Vagina (tissue), 2 donors: ENCODE measurements at regions not wholly inside any gene's neighbourhood (a gene's known extent, or its start where the extent isn't known, plus 50 kb on each side); places are given as distances from the start of the nearest gene placed in this dataset.

Experiments used
- DNase-seq, 2 donors: peaks; one replicate each; pipeline ENCODE4 v3.0.0-alpha.2; 2017; ENCODE audit errors: extremely low spot score in 2 of 2
- H3K27ac ChIP-seq: fragments of 200-600 bp; sonication (generic); one replicate; pipeline ENCODE4 v1.5.1; 2019
- H3K27me3 ChIP-seq: fragments of 200-600 bp; sonication (generic); one replicate; pipeline ENCODE4 v1.5.1; 2019
- H3K36me3 ChIP-seq, 2 donors: fragments of 200-600 bp; sonication (generic); one replicate each; pipeline ENCODE4 v1.5.1; 2017 to 2019
- H3K4me1 ChIP-seq: fragments of 200-600 bp; sonication (generic); one replicate; pipeline ENCODE4 v1.5.1; 2019
- H3K4me3 ChIP-seq, 2 donors: fragments of 200-600 bp; sonication (generic); 1 replicate in 1 of 2; 2 replicates in 1 of 2; pipeline ENCODE4 v1.5.1; 2016 to 2019
- H3K9me3 ChIP-seq: fragments of 200-600 bp; sonication (generic); one replicate; pipeline ENCODE4 v1.5.1; 2019
- POLR2A ChIP-seq, 2 donors: fragments of 450-650 bp; IDR thresholded peaks; one replicate each; pipeline ENCODE4 v1.6.1; 2017; ENCODE audit warnings: antibody characterized with exemption in 2 of 2, mild to moderate bottlenecking in 2 of 2, moderate library complexity in 2 of 2
- POLR2AphosphoS5 ChIP-seq, 2 donors: sonication (generic); formaldehyde crosslinking; IDR thresholded peaks; one replicate each; pipeline ENCODE4 v1.9.0; 2017; ENCODE audit warnings: antibody characterized with exemption in 2 of 2, mild to moderate bottlenecking in 2 of 2, low read depth in 1 of 2; ENCODE audit not compliant: insufficient read depth in 1 of 2
- intact Hi-C: fragments of 100-400 bp; cut with DNase I; formaldehyde crosslinking; loops from one replicate; pipeline ENCODE4 v1.15.1; 2023
- TF ChIP-seq, protein P1 (sequence below), 3 experiments: fragments of 450-650 bp in 2 of 3; fragments of 200-600 bp in 1 of 3; sonication (generic) in 1 of 3; IDR thresholded peaks; one replicate each; pipeline ENCODE4 v1.5.1; 2017 to 2019; ENCODE audit warnings: antibody characterized with exemption in 3 of 3, mild to moderate bottlenecking in 2 of 3, moderate library complexity in 2 of 3

DNA sequence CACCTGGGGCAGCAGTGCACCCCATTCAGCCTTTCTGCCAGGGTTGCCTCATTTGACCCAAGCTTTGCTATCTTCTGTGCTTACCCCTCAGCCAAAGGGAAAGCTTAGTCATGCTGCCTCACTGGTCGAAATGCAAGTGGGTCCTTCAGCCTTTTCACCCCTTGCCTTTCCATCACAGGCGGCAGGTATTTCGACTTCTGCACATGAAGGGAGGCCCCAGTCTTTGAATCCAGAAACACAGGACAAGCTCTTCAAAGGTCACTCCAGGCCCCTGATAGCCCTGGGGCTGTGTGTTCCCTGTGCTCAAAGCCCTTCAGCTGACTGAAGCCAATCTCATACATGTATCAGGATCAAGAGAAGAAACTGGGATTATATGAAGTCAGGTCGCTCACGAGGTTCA is 129.7 kb downstream of the SNX19 start:
- TF ChIP-seq, protein P1, sequence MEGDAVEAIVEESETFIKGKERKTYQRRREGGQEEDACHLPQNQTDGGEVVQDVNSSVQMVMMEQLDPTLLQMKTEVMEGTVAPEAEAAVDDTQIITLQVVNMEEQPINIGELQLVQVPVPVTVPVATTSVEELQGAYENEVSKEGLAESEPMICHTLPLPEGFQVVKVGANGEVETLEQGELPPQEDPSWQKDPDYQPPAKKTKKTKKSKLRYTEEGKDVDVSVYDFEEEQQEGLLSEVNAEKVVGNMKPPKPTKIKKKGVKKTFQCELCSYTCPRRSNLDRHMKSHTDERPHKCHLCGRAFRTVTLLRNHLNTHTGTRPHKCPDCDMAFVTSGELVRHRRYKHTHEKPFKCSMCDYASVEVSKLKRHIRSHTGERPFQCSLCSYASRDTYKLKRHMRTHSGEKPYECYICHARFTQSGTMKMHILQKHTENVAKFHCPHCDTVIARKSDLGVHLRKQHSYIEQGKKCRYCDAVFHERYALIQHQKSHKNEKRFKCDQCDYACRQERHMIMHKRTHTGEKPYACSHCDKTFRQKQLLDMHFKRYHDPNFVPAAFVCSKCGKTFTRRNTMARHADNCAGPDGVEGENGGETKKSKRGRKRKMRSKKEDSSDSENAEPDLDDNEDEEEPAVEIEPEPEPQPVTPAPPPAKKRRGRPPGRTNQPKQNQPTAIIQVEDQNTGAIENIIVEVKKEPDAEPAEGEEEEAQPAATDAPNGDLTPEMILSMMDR (IDR thresholded peaks at IDR 0.05): no peak
- TF ChIP-seq POLR2A (IDR thresholded peaks at IDR 0.05) (no peak), POLR2AphosphoS5 (IDR thresholded peaks at IDR 0.05; ENCODE audit: insufficient read depth in 1 of 2, low read depth in 1 of 2) (no peak)
- peaks cover 6% of the 10 kb centered on the region for H3K4me1 ChIP-seq
- no peaks in the 10 kb centered on the region for H3K36me3 ChIP-seq
- H3K27me3 ChIP-seq: no peaks in the 10 kb centered on the region
- peak in 1 of 2 donors; percentile 64 for DNase-seq
- intact Hi-C loops: no loop called here
- H3K27ac ChIP-seq: no peak overlapping the region
- H3K4me3 ChIP-seq: no peak overlapping the region
- H3K9me3 ChIP-seq: no peaks in the 10 kb centered on the region

GRCh38 chr11:130787092-130787616 is 129.1 kb downstream of the SNX19 start:
- H3K27me3 ChIP-seq: no peaks in the 10 kb centered on the region
- no peaks in the 10 kb centered on the region for H3K9me3 ChIP-seq
- TF ChIP-seq POLR2AphosphoS5 (IDR thresholded peaks at IDR 0.05; ENCODE audit: insufficient read depth in 1 of 2, low read depth in 1 of 2) (no peak), POLR2A (IDR thresholded peaks at IDR 0.05) (no peak)
- TF ChIP-seq, protein P1 (IDR thresholded peaks at IDR 0.05): no peak
- no peak overlapping the region for H3K4me3 ChIP-seq
- peaks cover 5% of the 10 kb centered on the region for H3K4me1 ChIP-seq
- peak in 1 of 2 donors; percentile 47 for DNase-seq
- no peaks in the 10 kb centered on the region for H3K36me3 ChIP-seq
- intact Hi-C loops: no loop called here
- H3K27ac ChIP-seq: no peak overlapping the region

DNA sequence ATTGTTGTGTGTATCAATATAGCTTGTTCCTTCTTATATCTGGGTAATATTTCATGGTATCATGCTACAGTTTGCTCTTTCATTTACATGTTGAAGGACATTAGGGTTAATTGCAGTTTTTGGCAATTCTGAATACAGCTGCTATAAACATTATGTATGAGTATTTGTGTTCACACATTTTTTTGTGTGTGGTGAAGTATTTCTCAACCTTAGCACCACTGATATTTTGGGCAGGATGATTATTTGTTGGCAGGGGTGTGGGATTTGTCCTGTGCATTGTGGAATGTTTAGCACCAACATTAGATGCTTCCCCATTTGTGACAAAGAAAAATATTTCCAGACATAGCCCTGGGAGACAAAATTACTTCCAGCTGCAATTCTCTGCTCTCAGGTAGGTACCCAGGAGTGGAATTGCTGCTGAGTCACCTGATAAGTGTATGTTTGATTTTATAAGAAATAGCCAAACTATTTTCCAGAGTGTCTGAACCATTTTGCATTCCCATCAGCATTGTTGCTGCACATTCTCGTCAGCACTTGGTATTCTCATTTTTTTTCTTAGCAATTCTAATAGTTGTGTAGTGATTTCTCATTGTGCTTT is 128.2 kb downstream of the SNX19 start:
- Histone ChIP-seq H3K4me1 (no peaks in the 10 kb centered on the region), H3K27me3 (no peaks in the 10 kb centered on the region), H3K36me3 (no peaks in the 10 kb centered on the region), H3K27ac (no peak overlapping the region), H3K9me3 (no peaks in the 10 kb centered on the region), H3K4me3 (no peak overlapping the region)
- no peak for DNase-seq
- intact Hi-C loops: no loop called here
- TF ChIP-seq, protein P1 (IDR thresholded peaks at IDR 0.05): no peak
- TF ChIP-seq POLR2A (IDR thresholded peaks at IDR 0.05) (no peak), POLR2AphosphoS5 (IDR thresholded peaks at IDR 0.05; ENCODE audit: insufficient read depth in 1 of 2, low read depth in 1 of 2) (no peak)

DNA sequence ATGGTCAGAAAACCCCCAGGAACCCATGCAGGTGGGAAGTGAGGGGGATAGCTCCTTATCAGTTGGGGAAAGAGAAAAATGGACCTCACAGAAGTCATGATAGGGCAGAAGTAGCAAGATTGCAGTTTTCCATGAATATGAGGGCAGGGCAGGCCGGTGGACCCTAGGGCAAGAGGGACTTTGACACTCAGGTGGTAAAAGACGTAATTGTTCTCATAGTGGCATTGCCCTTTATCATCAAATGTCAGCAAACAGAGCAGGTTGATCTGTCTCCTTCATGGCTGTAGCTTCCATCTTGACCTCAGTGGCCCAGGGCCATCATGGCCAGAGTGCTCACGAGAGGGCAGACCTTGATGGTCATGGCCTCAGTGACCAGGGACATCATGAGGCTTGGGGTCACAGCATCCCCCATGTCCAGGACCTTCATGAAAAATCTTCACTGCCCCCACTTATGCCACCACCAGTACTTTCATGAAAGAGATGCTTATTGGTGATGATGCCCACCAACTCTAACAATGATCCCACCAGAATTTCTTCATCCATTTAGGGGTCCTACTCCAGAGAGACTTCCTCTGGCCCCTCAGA is 127.1 kb downstream of the SNX19 start:
- H3K27ac ChIP-seq: no peak overlapping the region
- no peaks in the 10 kb centered on the region for H3K27me3 ChIP-seq
- TF ChIP-seq POLR2A (IDR thresholded peaks at IDR 0.05) (no peak), POLR2AphosphoS5 (IDR thresholded peaks at IDR 0.05; ENCODE audit: insufficient read depth in 1 of 2, low read depth in 1 of 2) (no peak)
- TF ChIP-seq, protein P1 (IDR thresholded peaks at IDR 0.05): no peak
- intact Hi-C loops: no loop called here
- no peak overlapping the region for H3K4me3 ChIP-seq
- DNase-seq: peak in 1 of 2 donors; percentile 58
- no peaks in the 10 kb centered on the region for H3K36me3 ChIP-seq
- H3K4me1 ChIP-seq: no peaks in the 10 kb centered on the region
- H3K9me3 ChIP-seq: no peaks in the 10 kb centered on the region

- H3K4me1 ChIP-seq: no peaks in the 10 kb centered on the region
- no peaks in the 10 kb centered on the region for H3K27me3 ChIP-seq
- intact Hi-C loops: no loop called here
- no peak overlapping the region for H3K27ac ChIP-seq
- H3K9me3 ChIP-seq: no peaks in the 10 kb centered on the region
- no peak for TF ChIP-seq POLR2A (IDR thresholded peaks at IDR 0.05)
- TF ChIP-seq POLR2AphosphoS5 (IDR thresholded peaks at IDR 0.05; ENCODE audit: insufficient read depth in 1 of 2, low read depth in 1 of 2): no peak
- TF ChIP-seq, protein P1 (IDR thresholded peaks at IDR 0.05): no peak
- DNase-seq: no peak
- no peak overlapping the region for H3K4me3 ChIP-seq
- H3K36me3 ChIP-seq: no peaks in the 10 kb centered on the region
Measured at GRCh38 chr11:130790689-130791088, 125.6 kb downstream of the SNX19 start.
